ENCODE measurements at regions not wholly inside any gene's neighbourhood (a gene's known extent, or its start where the extent isn't known, plus 50 kb on each side); places are given as distances from the start of the nearest gene placed in this dataset.

DNA sequence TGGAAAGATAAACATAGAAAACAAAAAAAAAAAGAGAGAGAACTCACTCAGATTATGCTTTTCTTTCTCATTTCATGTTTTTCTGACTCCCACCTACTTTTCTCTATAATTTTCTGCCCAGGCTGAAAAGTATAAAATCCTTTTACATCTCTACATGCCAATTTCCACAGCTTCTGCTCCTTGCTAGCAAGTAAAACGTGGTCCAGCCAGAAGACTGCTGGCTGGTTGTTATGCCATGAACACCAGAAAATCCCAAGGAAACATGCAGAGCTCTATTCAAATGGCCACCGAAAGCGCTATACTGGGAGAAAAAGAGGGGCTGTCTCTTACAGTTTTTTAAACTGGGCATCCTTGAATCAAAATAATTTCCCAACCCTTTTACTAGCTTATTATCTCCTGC is 512.8 kb upstream of the ID4 start:
- no peak for DNase-seq (ENCODE audit: low read depth in 2 of 2)

- no peak for DNase-seq (ENCODE audit: low read depth in 2 of 2)
These were observed 511.8 kb upstream of the ID4 start for GRCh38 chr6:19325335-19325789.

DNA sequence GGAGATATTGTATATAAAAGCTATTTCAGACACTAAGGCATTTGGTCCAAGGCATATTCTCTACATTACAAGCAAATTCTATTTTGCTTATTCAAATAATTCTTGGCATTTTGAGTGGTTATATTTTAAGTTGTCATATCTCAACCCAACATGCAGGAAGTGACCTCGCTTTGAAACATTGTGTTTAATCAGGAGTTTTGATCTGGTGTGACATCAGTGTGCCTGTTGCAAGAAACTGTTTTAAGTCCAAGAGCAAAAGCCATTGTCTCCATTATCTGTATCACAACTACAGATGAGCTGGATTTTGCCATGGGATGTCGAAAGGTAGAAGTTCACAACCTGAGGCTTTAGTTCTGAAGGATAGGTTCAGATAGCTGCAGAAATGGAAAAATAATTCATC is 509.9 kb upstream of the ID4 start:
- DNase-seq (ENCODE audit: low read depth in 2 of 2), result no peak

GRCh38 chr6:19327661-19328060 is 509.5 kb upstream of the ID4 start:
- no peak for DNase-seq (ENCODE audit: low read depth in 2 of 2)

GRCh38 chr6:19329078-19329477 is 508.1 kb upstream of the ID4 start:
- DNase-seq (ENCODE audit: low read depth in 2 of 2), result no peak

GRCh38 chr6:19331089-19331488 is 506.1 kb upstream of the ID4 start:
- DNase-seq (ENCODE audit: low read depth in 2 of 2), result no peak

DNA sequence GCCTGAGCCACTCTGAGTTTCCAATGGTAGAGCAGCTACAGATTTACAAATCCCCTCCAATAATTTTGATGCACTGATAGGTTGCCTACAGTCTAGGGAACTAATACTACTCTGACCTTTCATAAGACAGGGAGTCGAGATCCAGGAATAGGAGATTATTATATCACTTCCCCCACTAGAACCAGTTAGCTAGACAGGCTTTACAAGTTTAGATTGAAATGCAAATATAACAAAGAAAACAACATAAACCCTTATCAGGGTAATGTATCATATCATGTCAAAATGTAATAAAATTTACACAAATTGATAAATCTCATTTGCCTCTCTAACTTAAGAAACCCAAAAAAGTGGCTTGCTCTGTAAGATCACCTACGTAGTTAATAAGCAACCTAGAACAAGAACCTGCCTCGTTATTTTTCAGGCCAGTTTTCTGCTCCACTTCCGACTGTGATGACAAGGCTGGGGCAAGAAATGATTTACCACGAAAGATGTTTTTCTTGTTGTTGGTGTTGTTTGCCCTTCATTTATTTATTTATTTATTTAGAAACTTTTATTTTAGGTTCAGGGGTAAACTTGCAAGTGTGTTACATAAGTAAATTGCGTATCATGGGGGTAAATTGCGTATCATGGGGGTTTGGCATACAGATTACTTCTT is 504.2 kb upstream of the ID4 start:
- DNase-seq (ENCODE audit: low read depth in 2 of 2), result no peak

GRCh38 chr6:19333936-19334335 is 503.2 kb upstream of the ID4 start:
- DNase-seq (ENCODE audit: low read depth in 2 of 2), result no peak

DNA sequence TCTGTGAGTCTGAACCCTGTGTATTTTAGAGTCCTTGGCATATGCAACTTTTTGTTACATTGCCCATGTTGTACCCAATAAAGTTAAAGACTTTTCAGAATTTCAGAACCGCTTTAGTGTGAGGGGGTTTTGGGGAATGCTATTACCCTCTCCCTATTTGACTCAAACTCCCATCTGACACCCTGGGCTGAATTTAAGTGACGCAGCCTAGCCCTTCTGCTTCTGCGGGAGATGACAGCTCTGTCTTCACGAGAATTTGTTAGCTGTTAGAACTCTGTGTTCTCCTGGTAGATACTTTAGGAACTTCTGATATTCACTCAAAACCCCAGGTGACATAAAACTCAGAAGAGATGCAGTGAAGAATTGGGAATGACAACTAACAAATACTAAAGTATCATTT is 500.6 kb upstream of the ID4 start:
- DNase-seq (ENCODE audit: low read depth in 2 of 2), result no peak

DNA sequence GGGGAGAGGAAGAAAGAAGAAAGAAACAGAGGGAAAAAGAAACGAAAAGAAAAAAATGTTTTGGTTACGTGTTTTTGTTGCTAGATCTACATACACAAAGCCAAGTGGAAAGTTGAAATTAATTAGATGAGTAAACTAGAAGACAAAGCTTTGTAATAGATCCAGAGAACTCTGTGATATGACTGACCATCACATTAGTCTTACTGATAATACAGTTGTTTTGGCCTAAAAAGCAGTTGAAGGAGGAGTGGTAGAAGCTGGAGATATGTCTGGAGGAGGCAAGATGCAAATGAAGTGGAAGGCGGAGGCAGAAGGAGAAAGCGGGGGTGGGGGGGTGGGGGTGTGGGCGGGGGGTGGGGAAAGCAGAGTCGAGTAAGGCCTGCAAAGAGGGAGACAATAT is 500.1 kb upstream of the ID4 start:
- no peak for DNase-seq (ENCODE audit: low read depth in 2 of 2)

DNA sequence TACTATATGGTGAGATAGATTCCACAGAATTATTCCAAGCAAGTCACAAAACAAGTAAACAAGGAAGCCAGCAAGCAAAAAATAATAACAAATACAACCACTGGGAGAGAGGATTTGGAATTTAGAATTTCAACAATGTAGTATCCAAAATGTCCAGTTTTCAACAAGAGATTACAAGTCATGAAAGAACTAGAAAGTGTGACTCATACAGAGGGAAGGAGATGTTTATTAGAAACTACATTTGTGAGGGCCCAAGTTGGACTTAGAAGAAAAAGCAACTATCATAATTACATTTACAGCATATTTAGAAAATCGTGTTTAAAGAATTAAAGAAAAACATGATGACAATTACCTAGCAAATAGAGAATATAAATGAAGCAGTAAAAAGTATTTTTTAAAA is 494.6 kb upstream of the ID4 start:
- DNase-seq (ENCODE audit: low read depth in 2 of 2), result no peak

DNA sequence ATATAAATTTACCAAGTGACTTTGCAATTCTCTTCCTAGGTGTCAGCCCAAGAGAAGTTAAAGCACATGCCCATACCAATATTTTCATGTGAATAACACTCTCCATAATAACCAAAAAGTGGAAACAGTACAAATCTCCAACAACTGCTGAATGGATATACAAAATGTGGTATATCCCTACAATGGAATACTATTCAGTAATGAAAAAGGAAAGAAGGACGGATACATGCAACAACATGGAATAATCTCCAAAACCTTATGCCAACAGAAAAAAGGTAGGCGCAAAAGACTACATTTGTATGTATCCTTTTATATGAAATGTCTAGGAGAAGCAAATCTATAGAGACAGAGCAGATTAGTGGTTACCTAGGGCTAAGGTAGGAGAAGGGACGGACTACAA is 487.7 kb upstream of the ID4 start:
- DNase-seq (ENCODE audit: low read depth in 2 of 2), result no peak

DNA sequence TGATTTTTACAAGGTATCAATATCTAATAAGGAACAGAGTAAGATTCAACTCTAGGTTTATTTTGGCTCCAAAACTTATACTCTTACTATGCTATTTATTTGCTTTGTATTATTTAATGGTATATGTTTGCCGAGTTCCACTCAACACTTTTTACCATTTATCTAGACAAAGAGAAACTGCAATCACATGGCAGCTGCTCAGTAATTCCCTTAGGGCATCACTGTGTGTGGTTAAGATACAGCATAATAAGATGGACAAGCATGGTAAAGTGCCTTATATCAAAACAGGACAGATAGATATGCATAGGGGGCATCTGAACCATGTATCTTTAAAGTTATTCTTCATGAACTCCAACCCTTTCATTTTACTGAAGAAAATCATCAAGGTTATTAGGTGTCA is 483.0 kb upstream of the ID4 start:
- DNase-seq (ENCODE audit: low read depth in 2 of 2), result no peak

- no peak for DNase-seq (ENCODE audit: low read depth in 2 of 2)
These were observed 480.5 kb upstream of the ID4 start for GRCh38 chr6:19356692-19357091.

DNA sequence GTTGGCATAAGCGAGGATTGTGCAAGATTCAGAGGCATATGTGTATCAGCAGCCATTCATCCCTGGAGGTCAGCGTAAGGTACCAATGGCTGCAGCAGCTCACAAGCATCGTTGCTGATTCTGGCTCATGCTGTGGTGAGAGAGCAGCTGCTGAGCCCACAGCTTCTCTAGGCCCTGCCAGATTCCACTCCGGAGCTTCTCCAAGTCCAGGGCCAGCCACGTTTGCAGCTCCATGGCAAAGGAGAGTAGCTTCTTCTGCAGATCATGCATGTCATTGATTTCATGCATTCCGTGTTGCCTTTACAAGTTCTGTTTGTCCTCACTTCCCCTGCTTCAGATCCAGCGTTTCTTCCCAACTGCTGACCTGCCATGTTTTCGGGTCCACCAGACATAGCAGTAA is 474.8 kb upstream of the ID4 start:
- DNase-seq (ENCODE audit: low read depth in 2 of 2), result no peak

GRCh38 chr6:19368511-19368910 is 468.7 kb upstream of the ID4 start:
- no peak for DNase-seq (ENCODE audit: low read depth in 2 of 2)

DNA sequence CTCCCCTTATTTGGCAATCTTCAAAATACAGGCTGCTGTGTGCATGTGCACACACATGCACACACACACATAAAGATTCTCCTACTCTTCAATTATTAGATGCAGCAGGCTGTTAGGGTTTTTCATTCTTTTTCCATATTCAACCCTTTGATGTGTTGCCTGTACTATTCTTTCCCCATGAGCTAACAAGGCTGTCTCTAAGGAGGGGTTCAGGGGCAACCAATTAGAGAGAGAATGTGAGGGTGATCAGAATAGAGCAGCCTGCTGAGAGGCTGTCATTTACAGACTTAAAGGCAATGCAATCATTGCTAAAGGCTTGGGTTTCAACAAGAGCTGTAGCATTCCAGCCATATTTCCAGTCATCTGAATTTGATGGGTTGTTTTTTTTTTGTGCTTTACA is 467.4 kb upstream of the ID4 start:
- no peak for DNase-seq (ENCODE audit: low read depth in 2 of 2)

DNA sequence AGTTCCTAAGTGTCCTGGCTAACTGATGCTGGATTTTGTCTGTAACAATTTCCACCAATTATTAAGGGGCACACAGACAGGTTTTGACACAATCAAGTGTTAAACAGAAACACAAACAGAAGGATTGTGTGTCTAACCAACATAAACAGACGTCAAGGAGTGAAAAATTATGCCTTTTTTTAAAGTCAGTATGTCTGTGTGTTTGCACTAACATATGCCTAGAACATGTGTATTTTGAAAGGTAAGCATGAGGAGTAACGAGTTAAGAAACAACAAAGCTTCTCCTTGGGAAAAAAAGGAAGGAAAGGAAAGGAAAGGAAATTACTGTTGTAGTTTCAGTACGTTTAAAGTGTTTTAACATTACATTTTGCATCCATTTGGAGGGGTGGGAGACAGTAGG is 466.3 kb upstream of the ID4 start:
- DNase-seq (ENCODE audit: low read depth in 2 of 2), result no peak

DNA sequence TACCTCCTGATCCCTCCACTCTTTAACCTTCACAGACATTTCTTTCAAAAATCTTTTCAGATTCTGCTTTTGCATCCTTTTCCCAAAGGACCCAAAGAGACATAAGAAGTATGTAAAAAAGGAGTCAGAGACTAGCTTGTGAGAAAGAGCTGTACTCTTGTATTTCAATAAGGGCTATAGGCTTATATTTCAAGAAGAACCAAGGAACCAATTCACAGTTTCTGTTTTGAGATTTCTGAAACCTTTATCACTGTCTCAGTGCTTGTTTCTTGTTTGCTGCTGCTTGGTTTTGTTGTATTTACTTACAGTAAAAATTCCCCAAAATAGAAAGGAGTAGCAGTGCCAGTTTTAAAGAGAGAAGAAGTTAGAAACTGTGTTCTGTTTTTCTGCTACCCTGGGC is 461.6 kb upstream of the ID4 start:
- no peak for DNase-seq (ENCODE audit: low read depth in 2 of 2)

DNA sequence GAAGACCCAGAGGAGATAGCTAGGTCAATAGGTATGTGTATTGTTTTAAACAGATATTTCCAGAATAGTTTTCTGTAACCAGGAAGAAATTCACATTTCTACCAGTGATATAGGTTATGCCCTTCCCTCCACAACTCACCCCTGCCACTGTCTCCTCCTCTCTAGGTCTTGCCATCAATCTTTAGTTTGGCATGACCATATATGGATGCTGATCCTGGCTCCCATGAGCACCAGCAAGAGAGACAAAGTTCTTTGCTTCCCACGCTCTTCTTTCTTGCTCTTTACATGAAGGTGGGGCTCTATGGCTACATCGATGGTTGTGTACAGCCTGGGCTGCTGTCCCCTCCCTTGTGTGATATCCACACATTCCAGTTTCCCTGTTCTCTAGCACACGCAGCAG is 459.4 kb upstream of the ID4 start:
- no peak for DNase-seq (ENCODE audit: low read depth in 2 of 2)

- no peak for DNase-seq (ENCODE audit: low read depth in 2 of 2)
These were observed 456.9 kb upstream of the ID4 start for GRCh38 chr6:19380293-19380692.

- DNase-seq (ENCODE audit: low read depth in 2 of 2), result no peak
These were observed 454.5 kb upstream of the ID4 start for GRCh38 chr6:19382676-19383075.

DNA sequence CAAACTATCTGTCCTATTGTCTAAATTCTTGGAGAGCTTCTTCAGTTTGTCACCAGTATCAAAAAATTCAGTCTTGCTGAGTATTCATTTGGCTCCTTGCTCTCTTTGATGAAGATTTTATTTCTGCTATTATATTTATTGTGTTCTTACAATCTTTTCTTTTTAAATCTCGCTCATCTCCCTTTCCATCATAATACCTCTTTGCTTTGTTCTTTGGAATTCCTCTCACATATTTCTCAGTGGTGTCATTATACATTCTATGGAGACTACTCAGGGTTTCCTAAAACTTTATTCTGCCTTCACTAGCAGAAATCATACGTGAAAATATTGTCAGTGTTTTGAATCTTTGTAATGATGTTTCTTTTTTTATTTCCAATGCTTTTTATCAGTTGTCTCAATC is 445.2 kb upstream of the ID4 start:
- no peak for DNase-seq (ENCODE audit: low read depth in 2 of 2)

- DNase-seq (ENCODE audit: low read depth in 2 of 2), result no peak
These were observed 443.1 kb upstream of the ID4 start for GRCh38 chr6:19394051-19394450.

- no peak for DNase-seq (ENCODE audit: low read depth in 2 of 2)
These were observed 442.5 kb upstream of the ID4 start for GRCh38 chr6:19394687-19395086.

Measured in stimulated activated CD4-positive, alpha-beta T cell treated with anti-CD3 and anti-CD28 coated beads, Interleukin-1b, Interleukin-23, amount 100 ng/mL, for 4 hours (primary cell).